GM12865 (cell line): ENCODE measurements at regions not wholly inside any gene's neighbourhood (a gene's known extent, or its start where the extent isn't known, plus 50 kb on each side); places are given as distances from the start of the nearest gene placed in this dataset.

Source experiments
- DNase-seq: peaks from one replicate; pipeline ENCODE4 v3.0.0; 2010; ENCODE audit warnings: low read depth
- H3K4me3 ChIP-seq: 2 replicates; pipeline ENCODE4 v1.5.1; 2011; ENCODE audit warnings: mild to moderate bottlenecking, low read depth, low read length, control low read depth
- CTCF ChIP-seq: IDR thresholded peaks from 2 replicates; pipeline ENCODE4 v1.5.1; 2011; ENCODE audit warnings: low read length, control low read depth, low read depth, inconsistent platforms; ENCODE audit not compliant: insufficient read depth; ENCODE audit errors: missing control alignments

- DNase-seq: no peak
- H3K4me3 ChIP-seq: no peak overlapping the region
- no peak for TF ChIP-seq CTCF
Observed at GRCh38 chr11:104534278-104534677, 364.0 kb downstream of the CASP12 start.

- no peak for TF ChIP-seq CTCF
- no peak for DNase-seq
- H3K4me3 ChIP-seq: no peak overlapping the region
Observed at GRCh38 chr11:104531894-104532293, 366.4 kb downstream of the CASP12 start.

- peak; percentile 17 for TF ChIP-seq CTCF
- H3K4me3 ChIP-seq: no peak overlapping the region
- DNase-seq: peak; percentile 13
Observed at GRCh38 chr11:104531075-104531474, 367.1 kb upstream of the PDGFD start.

GRCh38 chr11:104529906-104530305, 366.0 kb upstream of the PDGFD start:
- DNase-seq: no peak
- TF ChIP-seq CTCF: no peak
- H3K4me3 ChIP-seq: no peak overlapping the region

GRCh38 chr11:104529213-104529612, 365.3 kb upstream of the PDGFD start:
- no peak for TF ChIP-seq CTCF
- no peak for DNase-seq
- H3K4me3 ChIP-seq: no peak overlapping the region

- H3K4me3 ChIP-seq: no peak overlapping the region
- TF ChIP-seq CTCF: no peak
- no peak for DNase-seq
Observed at GRCh38 chr11:104526006-104526405, 362.1 kb upstream of the PDGFD start.

- no peak for TF ChIP-seq CTCF
- no peak for DNase-seq
- H3K4me3 ChIP-seq: no peak overlapping the region
Observed at GRCh38 chr11:104525416-104525815, 361.5 kb upstream of the PDGFD start.
